Large intestine (tissue), 3 donors: ENCODE measurements at regions not wholly inside any gene's neighbourhood (a gene's known extent, or its start where the extent isn't known, plus 50 kb on each side); places are given as distances from the start of the nearest gene placed in this dataset.

Experiments
- DNase-seq, 2 donors: peaks; one replicate each; pipeline versions ENCODE4 v3.0.0 to v3.0.0-alpha.2; 2013
- H3K27ac ChIP-seq: one replicate; pipeline ENCODE4 v1.5.1; 2013; ENCODE audit warnings: low read length
- H3K27me3 ChIP-seq: 2 replicates; pipeline ENCODE4 v1.6.1; 2013; ENCODE audit warnings: low read length; ENCODE audit not compliant: control insufficient read depth, insufficient read depth
- H3K36me3 ChIP-seq: 2 replicates; pipeline ENCODE4 v1.6.1; 2013; ENCODE audit warnings: low read length; ENCODE audit not compliant: control insufficient read depth, insufficient read depth
- H3K4me1 ChIP-seq: one replicate; pipeline ENCODE4 v1.6.1; 2013; ENCODE audit warnings: low read length; ENCODE audit not compliant: control insufficient read depth, insufficient read depth
- H3K4me3 ChIP-seq: one replicate; pipeline ENCODE4 v1.5.1; 2013; ENCODE audit warnings: low read length
- H3K9me3 ChIP-seq: one replicate; pipeline ENCODE4 v1.6.1; 2013; ENCODE audit warnings: mild to moderate bottlenecking, low read depth, low read length, moderate library complexity; ENCODE audit not compliant: control insufficient read depth
- WGBS: methylation state at CpG from one replicate; pipeline ENCODE4 v1.1.5; 2013; ENCODE audit warnings: low lambda C conversion rate; ENCODE audit not compliant: insufficient coverage; 5-methylcytosine and 5-hydroxymethylcytosine counted together

DNA sequence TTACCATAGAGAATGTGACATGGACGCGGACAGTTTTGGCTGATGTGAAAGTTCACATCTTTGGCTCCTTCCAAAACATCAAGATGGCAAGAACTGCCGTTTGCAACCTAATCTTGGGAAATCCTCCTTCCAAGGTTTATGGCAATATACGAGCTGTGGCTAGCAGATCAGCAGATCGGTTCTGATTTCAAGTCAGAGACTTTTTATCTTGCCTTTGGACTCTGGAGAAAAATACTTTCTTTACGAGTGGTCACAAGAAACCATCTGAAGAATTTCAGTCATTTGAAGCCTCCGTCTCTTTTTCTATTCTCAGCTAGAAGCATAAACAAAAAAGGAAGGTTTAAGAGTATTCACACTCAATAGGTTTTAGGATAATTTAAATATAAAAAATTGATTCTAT, 153.5 kb upstream of the MEIS2 start:
- Histone ChIP-seq H3K27me3 (no peaks in the 10 kb centered on the region), H3K27ac (no peak overlapping the region), H3K4me1 (no peaks in the 10 kb centered on the region), H3K4me3 (no peak overlapping the region), H3K9me3 (no peaks in the 10 kb centered on the region), H3K36me3 (no peaks in the 10 kb centered on the region)
- 90% methylated on average over 2 of the region's 7 CpGs for WGBS
- DNase-seq, result no peak

DNA sequence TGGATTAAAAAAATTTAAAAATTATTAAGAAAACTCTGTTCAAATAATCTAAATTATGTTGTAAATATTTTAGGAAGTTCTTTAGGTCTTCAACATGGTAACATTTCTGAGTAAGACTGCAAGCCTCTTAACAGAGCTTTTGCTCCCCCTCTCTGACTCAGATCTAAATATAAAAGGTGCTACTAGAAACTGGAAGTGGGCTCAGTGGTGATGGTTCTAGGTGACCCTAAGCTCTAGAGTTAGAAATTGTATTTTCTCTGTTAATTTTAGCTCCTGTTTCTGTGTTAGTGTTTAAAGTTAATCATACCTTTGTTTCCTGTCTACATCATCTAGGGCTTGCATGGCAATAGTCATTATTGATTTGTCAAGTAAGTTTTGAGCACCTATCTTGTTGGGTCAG, 159.9 kb upstream of the MEIS2 start:
- Histone ChIP-seq H3K4me3 (no peak overlapping the region), H3K27me3 (no peaks in the 10 kb centered on the region)
- no peak for DNase-seq

DNA sequence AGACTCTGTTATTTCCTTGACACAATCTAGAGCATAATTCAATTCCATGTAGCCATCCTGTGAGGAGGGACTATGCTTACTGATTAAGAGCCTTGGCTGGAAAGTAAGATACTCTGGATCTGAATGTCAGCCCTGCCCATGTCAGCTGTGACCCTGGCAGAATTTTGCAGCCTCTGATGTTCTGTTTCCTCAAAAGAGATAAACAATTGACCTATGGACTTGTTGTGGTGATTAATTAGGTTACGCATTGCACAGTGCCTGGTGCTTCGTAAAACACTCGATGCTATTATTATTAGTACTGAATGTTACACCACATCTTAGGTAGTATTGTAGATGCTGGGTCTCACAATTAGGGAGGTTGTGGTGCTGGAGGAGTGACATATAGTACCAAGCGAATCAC, 161.3 kb upstream of the MEIS2 start:
- 100% methylated on average over 1 of the region's 4 CpGs for WGBS
- DNase-seq, result no peak
- Histone ChIP-seq H3K4me3 (no peak overlapping the region), H3K36me3 (no peaks in the 10 kb centered on the region), H3K4me1 (no peaks in the 10 kb centered on the region), H3K27ac (no peak overlapping the region), H3K27me3 (no peaks in the 10 kb centered on the region), H3K9me3 (no peaks in the 10 kb centered on the region)

More for the DNA sequence above, 159.9 kb upstream of the MEIS2 start:
- Histone ChIP-seq H3K27ac (no peak overlapping the region), H3K9me3 (no peaks in the 10 kb centered on the region), H3K36me3 (no peaks in the 10 kb centered on the region), H3K4me1 (no peaks in the 10 kb centered on the region)

DNA sequence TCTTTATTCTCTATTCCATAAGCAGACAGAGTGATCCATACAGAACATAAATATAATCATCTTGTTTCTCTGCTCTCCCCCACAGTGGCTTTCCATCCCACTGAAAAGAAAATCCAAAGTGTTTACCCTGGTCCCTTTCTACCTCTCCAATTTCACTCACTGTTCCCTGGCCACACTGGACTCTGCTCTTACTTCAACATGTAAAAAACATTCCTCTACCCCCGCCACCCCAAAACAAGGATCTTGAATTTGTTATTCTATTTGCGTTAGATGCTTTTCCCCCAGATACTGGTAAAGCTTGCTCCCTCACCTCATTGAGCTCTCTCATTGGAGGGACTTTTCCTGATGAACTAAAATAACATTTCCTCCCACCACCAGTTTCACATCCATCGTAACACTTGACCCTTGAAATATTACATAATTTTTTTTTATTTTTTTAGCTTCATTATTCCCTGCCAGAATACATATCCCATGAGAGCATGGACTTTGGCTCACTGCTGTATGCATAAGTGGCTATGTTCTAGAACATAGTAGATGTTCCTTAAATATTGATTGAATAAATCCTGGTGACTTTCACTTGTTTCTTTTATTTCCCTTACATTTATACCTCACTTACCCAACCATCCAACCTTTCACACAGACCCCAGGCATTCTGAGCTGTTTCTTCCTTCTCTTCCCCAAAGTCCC, 162.7 kb upstream of the MEIS2 start:
- Histone ChIP-seq H3K27me3 (no peaks in the 10 kb centered on the region), H3K4me3 (no peak overlapping the region), H3K36me3 (no peaks in the 10 kb centered on the region), H3K9me3 (no peaks in the 10 kb centered on the region), H3K27ac (no peak overlapping the region), H3K4me1 (no peaks in the 10 kb centered on the region)
- 96% methylated on average over 3 of the region's 3 CpGs for WGBS
- no peak for DNase-seq

DNA sequence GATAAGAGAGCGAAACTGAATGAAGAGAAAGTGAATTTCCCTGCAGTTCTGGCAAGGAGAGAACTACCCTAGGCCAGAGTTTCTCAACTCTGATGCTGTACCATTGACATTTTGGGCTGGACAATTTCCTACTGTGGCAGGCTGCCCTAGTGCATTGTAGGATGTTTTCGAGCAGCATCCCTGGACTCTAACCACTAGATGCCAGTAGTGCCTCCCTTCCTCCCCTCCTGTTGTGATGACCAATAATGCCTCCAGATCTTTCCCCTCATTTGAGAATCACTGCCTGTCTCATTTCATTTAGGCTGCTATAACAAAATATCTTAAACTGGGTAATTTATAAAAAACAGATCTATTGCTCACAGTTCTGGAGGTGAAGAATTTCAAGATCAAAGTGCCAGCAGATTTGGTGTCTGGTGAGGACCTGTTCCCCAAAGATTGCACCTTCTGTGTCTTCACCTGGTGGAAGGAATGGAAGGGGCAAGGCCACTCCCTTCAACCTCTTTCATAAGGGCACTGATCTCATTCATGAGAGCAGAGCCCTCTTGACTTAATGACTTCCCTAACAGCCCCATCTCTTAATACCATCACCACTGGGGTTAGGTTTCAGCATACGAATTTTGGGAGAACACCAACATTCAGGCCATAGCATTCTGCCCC, 188.9 kb upstream of the MEIS2 start:
- no peaks in the 10 kb centered on the region for H3K4me1 ChIP-seq
- no peaks in the 10 kb centered on the region for H3K9me3 ChIP-seq
- H3K36me3 ChIP-seq, result no peaks in the 10 kb centered on the region
- no peaks in the 10 kb centered on the region for H3K27me3 ChIP-seq
- no peak for DNase-seq
- H3K27ac ChIP-seq, result no peak overlapping the region
- H3K4me3 ChIP-seq, result no peak overlapping the region
- 100% methylated on average over 1 of the region's 3 CpGs for WGBS

DNA sequence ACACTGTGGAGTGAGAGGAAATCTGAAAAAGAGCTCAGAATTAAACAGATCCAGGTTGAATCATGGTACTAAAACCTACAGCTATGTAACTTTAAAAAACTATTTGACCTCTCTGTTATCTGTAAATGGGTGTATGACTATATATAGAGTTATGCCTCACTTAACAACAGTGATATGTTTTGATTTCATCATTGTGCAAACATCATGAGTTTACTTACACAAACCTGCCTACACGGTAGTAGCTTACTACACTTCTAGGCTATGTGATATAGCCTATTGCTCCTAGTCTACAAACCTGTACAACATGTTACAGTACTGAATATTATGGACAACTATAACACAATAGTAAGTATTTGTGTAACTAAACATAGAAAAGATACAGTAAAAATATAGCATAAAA, 191.6 kb upstream of the MEIS2 start:
- H3K9me3 ChIP-seq, result no peaks in the 10 kb centered on the region
- no peaks in the 10 kb centered on the region for H3K36me3 ChIP-seq
- H3K27ac ChIP-seq, result no peak overlapping the region
- H3K27me3 ChIP-seq, result no peaks in the 10 kb centered on the region
- DNase-seq, result no peak
- WGBS, result no CpG with 5 or more reads among the region's 1 CpG
- H3K4me3 ChIP-seq, result no peak overlapping the region
- no peaks in the 10 kb centered on the region for H3K4me1 ChIP-seq

DNA sequence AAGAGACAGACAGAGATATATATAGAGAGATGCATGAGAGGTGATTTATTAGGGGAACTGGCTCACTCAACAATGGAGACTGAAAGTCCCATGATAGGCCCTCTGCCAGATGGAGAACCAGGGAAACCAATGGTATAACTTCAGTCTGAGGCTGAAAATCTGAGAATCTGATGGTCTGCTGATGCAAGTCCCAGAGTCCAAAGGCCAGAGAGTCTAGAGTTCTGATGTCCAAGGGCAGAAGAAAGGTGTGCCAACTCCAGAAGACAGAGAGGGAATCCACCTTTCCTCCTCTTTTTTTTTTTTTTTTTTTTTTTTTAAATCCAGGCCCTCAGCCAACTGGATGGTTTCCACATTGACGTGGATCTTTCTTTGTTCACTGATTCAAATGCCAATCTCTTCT, 197.9 kb upstream of the MEIS2 start:
- no peak for DNase-seq
- no CpG with 5 or more reads among the region's 1 CpG for WGBS
- Histone ChIP-seq H3K27me3 (no peaks in the 10 kb centered on the region), H3K4me1 (no peaks in the 10 kb centered on the region), H3K36me3 (no peaks in the 10 kb centered on the region), H3K9me3 (no peaks in the 10 kb centered on the region), H3K4me3 (no peak overlapping the region), H3K27ac (no peak overlapping the region)

DNA sequence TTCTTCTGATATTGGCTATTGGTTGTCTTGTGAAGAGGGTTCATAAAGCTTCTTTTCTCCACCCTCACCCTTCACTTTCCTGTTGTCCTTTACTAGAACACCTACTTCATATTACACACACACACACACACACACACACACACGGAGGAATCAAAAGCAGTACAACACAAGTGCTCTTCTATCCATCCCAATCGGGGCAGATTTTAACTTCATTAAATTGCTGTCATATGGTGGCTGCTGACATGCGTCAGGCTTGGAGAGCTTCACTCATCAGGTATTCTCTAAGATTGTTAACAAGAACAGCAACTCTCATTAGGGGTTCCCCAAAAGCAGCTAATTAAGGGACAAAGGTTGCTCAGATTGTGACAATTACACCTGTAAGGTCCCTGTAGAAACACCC, 239.1 kb upstream of the MEIS2 start:
- H3K9me3 ChIP-seq, result no peaks in the 10 kb centered on the region
- DNase-seq, result no peak
- no peak overlapping the region for H3K4me3 ChIP-seq
- no peaks in the 10 kb centered on the region for H3K4me1 ChIP-seq
- no CpG with 5 or more reads among the region's 3 CpGs for WGBS
- no peaks in the 10 kb centered on the region for H3K27me3 ChIP-seq
- H3K27ac ChIP-seq, result no peak overlapping the region
- H3K36me3 ChIP-seq, result no peaks in the 10 kb centered on the region

DNA sequence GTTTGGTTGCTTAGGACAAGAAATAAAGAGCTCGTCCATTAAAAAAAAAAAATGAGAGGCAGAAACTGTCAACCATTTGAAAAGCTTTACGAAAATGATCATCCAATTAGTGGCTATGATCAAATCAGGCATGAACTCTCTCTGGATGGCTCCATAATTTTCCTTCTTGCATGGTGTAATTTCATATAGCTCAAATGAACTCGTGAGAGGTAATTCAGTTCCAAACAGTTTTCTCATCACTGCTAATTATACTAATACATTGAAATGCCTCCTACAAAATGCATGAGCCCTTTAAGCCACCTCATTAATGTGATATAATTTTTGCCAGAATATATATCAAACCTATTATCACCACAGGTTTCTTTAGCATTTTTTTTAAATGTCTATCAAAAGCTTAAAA, 239.5 kb upstream of the MEIS2 start:
- 76% methylated on average over 2 of the region's 3 CpGs for WGBS
- Histone ChIP-seq H3K36me3 (no peaks in the 10 kb centered on the region), H3K4me3 (no peak overlapping the region), H3K4me1 (no peaks in the 10 kb centered on the region), H3K27me3 (no peaks in the 10 kb centered on the region), H3K27ac (no peak overlapping the region), H3K9me3 (no peaks in the 10 kb centered on the region)
- DNase-seq, result no peak

DNA sequence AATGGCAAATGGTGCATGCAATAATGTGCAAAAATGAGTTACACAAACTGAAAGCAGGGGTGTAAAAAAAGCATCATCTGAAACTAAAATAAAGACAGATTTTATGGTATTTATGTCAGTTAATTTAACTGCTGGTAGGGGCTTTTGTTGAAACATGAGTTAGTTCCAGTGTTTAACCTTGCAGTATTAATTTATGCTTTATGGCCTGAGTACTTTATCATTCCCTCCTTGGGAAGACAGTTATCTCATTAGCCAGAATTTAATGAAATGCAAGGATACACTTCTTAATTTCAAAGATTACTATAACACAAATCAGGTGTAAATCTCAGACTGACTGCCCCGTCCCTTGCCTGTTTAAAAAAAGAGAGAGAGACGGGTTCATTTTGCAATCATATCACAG, 240.1 kb upstream of the MEIS2 start:
- H3K36me3 ChIP-seq, result no peaks in the 10 kb centered on the region
- H3K27me3 ChIP-seq, result no peaks in the 10 kb centered on the region
- no peak overlapping the region for H3K27ac ChIP-seq
- H3K4me3 ChIP-seq, result no peak overlapping the region
- H3K9me3 ChIP-seq, result no peaks in the 10 kb centered on the region
- no peak for DNase-seq
- no peaks in the 10 kb centered on the region for H3K4me1 ChIP-seq
- 71% methylated on average over 1 of the region's 2 CpGs for WGBS
